ENCODE measurements at regions not wholly inside any gene's neighbourhood (a gene's known extent, or its start where the extent isn't known, plus 50 kb on each side); places are given as distances from the start of the nearest gene placed in this dataset.
"Not testable (repeated sequence)": the region's sequence is repeated elsewhere in the genome, so short reads cannot be mapped to it uniquely, and the experiment has no call there.

DNA sequence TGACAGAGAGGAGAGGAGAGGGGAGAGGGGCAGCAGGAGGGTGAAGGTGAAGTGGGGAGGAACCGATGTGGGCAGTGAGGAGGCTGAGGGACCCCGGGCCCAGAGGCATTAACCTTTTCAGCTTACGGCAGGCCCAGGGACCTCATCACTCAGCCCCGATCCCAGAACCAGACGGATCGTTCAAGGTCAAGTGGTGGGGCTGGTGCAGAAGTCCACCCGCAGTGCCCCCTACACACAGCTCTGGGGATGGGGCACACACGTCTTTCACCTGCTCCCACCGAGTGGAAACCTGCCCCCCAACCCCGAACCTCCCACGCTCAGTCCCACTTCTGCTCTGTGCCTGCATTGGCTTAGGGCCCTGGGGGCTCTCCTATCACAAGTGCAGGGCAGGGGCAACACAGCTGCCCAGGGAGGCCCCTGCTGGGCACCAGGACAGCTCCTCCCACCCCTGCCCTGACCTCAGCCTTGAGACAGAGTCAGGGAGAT is 81.9 kb upstream of the GOLGA6L4 start:
- not testable (repeated sequence) for DNase-seq

DNA sequence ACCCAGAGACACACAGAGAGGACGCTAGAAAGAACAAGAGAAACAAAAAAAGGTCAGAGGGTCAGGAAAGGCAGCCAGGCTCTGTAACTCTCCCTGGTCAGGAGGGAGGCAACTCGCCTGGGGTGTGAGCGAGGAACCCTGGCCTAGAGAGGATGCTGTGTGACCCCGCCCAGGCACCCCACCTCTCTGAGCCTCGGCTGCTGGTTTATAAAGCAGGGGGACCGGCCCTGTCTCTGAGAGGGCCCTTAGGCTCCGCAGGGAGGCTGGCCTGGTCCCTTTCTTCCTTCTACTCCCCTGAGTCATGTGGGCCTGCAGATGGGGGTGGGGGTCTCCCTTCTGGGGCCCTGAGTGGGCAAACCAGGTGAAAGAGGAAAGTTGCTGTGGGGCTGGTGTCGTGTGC is 81.3 kb upstream of the GOLGA6L4 start:
- not testable (repeated sequence) for DNase-seq

DNA sequence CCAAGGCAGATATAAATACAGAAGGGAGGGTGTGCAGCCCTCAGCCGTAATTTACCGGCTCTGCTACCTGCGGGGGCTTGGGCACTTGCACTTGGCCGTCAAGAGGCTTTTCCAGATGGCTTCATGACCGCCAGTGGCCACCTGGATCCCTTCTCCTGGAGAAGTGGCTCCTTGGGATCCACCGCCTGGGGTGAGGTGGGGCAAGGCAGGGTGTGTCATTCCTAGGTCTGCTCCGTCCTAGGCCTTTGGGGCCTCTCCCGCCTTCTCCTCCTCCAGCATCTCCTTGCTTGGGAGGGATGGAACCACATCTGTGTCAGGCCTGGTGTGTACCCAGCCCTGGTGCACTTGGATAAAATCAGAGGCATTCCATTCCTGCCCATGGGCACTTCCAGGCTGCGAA is 80.8 kb upstream of the GOLGA6L4 start:
- DNase-seq: not testable (repeated sequence)

DNA sequence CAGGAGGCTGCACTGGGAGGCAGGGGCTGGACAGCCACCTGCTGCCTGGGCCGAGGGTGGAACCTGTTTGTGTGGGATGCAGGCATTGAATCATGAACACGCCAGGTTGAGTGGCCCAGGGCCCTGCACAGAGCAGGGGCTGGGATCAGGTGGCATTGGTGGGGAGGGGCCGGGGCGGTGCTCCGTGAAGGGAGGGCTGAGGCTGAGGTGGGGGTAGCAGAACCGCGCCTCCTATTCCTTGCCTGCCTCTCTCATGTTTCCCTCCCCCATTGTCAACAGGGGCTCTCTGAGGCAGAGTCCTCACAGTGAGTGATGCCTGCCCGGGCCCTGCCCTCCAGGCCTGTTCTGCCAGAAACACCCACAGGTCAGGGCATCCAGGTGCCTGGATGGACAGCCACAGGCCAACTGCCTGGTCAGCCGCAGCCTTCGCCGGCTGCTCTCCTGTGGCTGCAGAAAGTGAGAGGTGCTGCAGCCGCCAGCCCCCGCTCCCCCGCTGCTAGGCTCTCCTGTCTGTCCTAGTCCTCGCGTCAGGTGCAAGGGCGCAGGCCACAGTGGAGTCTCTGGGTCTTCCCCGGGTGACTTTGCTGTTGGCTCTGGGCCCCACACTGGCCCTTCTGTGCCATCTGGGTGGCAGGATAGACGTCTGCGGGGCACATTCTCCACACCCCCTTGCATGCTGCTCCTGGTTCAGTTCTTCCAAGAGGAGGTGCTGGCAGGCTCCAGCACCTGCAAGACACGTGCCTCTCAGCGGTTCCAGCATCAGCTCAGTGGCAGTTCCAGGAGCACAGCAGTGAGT is 79.6 kb upstream of the GOLGA6L4 start:
- DNase-seq: not testable (repeated sequence)

DNA sequence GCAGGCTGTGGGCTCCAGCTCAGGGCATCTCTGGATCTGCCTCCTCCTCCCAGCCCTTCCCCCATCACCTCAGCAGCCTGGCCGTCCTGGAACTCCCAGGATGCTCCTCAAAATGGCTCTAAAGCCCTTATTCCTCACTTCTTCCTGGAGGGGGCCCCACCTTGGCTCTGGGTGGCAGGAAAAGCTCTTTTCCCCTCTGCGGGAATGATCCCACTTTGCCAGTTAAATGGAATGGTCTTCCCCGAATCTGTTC is 79.1 kb upstream of the GOLGA6L4 start:
- DNase-seq: not testable (repeated sequence)

DNA sequence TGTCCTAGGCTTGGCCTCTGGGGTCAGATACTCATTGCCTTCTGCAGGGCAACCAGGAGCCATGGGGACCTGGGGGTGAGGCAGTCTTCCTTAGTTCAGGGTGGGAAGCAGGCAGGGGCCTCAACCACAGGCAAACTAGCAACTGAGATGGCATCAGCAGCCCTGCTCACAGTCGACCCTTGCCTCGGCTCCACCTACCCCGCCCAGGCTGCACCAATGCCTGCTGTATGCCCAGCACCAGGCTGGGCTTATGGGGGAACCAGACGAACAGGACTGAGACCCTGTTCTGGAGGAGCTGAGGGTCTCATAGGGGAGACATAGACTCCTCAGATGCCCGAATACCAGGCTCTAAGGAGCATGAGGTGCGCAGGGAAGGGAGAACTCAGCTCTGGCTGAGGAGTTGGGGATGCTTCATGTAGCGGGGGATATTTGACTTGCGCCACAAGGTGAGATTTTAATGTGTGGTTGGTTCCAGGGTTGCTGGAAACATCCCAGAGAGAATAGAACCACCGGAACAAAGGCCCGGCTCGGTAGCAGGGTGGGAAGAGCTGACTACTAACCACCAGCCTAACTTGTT is 78.4 kb upstream of the GOLGA6L4 start:
- not testable (repeated sequence) for DNase-seq

DNA sequence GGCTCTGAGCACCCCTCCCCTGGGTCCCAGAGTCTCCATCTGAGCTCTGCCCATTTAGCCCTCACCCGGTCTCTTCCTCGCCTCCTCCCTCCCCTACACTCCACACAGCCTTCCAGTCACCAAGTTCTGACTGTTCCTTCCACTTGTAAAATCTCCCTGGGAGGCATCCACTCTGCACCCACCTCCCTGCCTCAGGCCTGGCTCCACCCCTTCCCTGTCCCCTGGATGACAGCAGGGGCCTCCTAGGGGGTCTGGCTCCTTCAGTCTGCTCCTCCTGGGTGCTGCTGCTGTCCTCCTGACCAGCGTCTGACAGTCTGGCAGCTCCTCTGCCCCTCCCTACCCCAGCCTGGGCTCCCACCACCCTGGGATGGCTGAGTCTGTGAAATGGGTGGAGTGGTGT is 77.7 kb upstream of the GOLGA6L4 start:
- not testable (repeated sequence) for DNase-seq

DNA sequence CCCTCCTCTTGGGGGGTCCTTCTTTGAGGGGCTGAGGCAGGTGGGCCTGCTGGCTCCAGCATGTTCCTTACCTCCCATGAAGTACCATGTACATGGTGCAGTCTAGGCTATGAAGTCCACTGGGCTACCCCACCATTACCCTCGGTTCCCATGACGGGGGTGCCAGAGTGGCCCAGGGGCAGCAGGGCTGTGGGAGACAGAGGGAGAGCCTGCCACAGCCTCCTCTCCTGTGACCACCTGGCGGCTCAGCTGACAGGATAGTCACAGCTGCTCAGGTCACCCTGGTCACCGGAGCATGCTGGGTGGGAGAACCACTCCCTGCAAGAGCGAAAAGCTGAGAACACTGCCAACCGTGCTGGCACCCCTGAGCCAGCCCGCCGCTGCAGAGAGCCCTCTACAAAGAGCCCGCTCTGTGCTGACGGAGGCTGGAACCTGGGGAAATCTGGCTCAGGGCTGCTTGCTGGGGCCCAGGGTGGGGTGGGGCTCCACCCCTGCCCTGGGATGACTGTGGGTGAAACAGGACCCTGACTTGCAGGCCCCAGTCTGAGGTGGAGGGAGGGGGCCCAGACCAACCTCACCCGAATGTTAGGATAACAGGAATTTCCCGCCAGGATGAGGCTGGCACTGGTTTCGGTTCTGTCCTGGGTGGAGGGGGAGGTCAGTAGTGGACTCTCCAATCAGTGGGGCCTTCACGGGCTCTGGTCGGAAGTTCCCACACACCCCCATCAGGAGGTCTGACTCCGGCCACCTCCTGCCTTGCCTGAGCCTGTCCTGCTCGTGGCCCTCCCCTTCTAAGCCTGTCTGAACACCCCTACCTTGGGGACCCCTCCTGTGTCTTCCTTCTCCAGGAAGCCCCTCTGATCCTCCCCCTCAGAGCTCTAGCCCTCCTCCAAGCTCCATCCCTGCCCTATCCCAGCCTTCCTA is 76.0 kb upstream of the GOLGA6L4 start:
- not testable (repeated sequence) for DNase-seq

DNA sequence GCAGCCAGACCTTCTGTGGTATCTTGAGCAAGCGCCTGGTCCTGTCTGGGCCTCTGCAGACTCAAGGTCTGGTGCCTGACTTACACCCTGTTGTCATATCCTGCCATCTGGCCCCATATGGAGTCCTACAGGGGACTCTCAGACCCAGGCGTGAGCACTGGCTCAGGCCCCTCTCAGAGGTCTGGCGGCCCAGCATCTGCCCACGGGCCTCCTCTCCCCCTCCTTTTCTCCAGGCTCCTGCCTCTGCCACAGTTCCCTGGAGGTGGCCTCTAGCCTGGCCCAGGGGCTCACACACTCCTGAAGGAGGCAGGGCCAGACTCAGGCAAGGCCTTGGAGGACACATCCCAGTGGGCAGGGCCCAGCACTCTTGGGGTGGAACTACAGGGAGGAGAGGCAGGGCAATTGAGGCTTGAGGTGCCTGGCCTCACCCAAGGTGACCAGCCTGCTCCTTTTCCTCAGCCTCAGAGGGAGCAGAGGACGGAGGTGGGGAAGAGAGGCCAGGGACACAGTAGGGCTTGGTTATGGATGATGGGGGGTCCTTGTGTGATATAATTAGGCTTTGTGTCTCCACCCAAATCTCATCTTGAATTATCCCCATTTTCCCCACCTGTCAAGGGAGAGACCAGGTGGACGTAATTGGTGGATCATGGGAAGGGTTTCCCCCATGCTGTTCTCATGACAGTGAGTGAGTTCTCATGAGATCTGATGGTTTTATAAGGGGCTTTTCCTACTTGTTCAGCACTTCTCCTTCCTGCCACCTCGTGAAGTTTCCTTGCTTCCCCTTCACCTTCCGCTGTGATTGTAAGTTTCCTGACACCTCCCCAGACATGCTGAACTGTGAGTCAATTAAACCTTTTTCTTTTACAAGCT is 70.9 kb upstream of the GOLGA6L4 start:
- DNase-seq: not testable (repeated sequence)

DNA sequence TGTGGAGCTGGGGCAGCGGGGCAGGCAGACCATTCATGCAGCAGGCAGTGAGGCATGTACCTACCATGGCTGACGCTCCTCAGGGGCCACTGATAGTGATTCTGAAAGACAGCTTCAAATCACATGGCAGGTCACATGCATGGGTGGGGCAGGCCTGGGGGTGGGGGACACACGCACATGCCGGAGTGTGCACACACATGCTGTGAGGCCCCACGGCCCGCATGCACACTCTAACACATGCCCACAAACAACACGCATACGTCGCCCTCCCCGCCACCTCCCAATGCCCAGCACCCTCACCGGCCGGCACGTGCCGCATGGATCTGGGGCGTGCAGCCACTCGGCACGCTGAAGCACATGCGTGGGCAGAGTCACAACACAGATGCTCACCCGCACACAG is 65.5 kb upstream of the GOLGA6L4 start:
- not testable (repeated sequence) for DNase-seq

DNA sequence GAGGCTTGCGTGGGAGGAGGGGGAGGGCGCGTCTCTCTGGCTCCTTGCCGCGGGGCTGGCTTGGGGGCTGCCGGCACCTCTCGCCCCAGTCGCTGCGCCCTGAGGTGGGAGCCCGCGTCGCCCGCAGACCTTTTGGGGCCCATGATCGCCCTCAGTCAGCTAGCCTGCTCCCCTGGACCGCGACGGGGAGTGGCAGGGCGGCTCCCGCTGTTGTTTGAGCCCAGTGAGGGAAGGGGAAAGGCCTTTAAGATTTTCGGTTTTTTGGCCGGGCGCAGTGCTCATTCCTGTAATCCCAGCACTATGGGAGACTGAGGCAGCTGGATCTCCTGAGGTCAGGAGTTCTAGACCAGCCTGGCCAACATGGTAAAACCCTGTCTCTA is 62.4 kb upstream of the GOLGA6L4 start:
- not testable (repeated sequence) for DNase-seq

Data from CD4-positive, alpha-beta T cell treated with Interleukin-10 for 1 hour (primary cell).